Activated CD8-positive, alpha-beta T cell treated with anti-CD3 and anti-CD28 coated beads for 36 hours (primary cell): ENCODE measurements at regions not wholly inside any gene's neighbourhood (a gene's known extent, or its start where the extent isn't known, plus 50 kb on each side); places are given as distances from the start of the nearest gene placed in this dataset.

Source experiments
- ATAC-seq: fragments of 200-7000 bp; cut with Tn5 transposase; one replicate; pipeline ENCODE4 v1.10.0; 2021; ENCODE audit warnings: mild to moderate bottlenecking, moderate library complexity
- CTCF ChIA-PET: fragments of 350-600 bp; sonication (Branson Sonifier 250); formaldehyde crosslinking; loops from one replicate; lab custom pipeline; 2021; ENCODE audit warnings: antibody characterized with exemption; lab: Charles Lee
- POLR2A ChIA-PET: fragments of 350-600 bp; sonication (Branson Sonifier 250); formaldehyde crosslinking; loops from one replicate; lab custom pipeline; 2021; ENCODE audit warnings: antibody characterized with exemption; lab: Charles Lee
- DNase-seq: peaks from one replicate; pipeline ENCODE4 v3.0.0-alpha.2; 2020
- H3K27ac Mint-ChIP-seq: one replicate; pipeline ENCODE4 v1.8.0; 2021; ENCODE audit warnings: mild to moderate bottlenecking, mixed read lengths
- H3K27me3 Mint-ChIP-seq: one replicate; pipeline ENCODE4 v1.8.0; 2021; ENCODE audit warnings: mixed read lengths
- H3K36me3 Mint-ChIP-seq: one replicate; pipeline ENCODE4 v1.8.0; 2021; ENCODE audit warnings: low read depth, mixed read lengths
- H3K4me1 Mint-ChIP-seq: one replicate; pipeline ENCODE4 v1.8.0; 2021; ENCODE audit warnings: low read depth, mixed read lengths
- H3K4me3 Mint-ChIP-seq: one replicate; pipeline ENCODE4 v1.8.0; 2021; ENCODE audit warnings: mild to moderate bottlenecking, moderate library complexity, mixed read lengths
- H3K9me3 Mint-ChIP-seq: one replicate; pipeline ENCODE4 v1.8.0; 2021; ENCODE audit warnings: mixed read lengths
- intact Hi-C: fragments of 100-400 bp; cut with micrococcal nuclease; formaldehyde crosslinking; loops from one replicate; pipeline ENCODE4 v1.10.0; 2022
- TF ChIP-seq, protein P1 (sequence below): fragments of 200-600 bp; IDR thresholded peaks from one replicate; pipeline ENCODE4 v1.8.0; 2022; ENCODE audit warnings: antibody characterized with exemption, mild to moderate bottlenecking

DNA sequence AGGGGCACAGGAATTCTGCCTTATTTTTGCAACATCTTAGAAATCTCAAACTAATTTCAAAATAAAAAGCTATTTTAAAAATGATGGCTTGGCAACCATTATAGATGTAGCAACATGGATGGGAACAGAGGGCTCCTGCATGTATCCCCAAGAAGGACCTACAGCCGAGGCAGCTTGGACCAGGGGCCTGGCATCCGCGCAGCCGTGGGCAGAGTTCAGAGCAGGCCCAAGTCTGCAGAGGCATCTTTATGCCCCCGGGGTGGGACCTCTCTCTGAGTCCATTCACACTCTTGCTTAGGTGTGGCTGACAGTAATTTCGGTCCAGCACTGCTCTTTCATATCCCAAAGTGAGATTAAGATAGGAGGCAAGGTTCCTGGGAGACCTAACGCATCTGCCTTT is 425.8 kb upstream of the MYT1L start:
- Mint-ChIP-seq H3K27ac (no peak overlapping the region), H3K9me3 (peaks cover 13% of the 10 kb centered on the region), H3K4me3 (no peak overlapping the region), H3K4me1 (no peaks in the 10 kb centered on the region), H3K27me3 (no peaks in the 10 kb centered on the region), H3K36me3 (no peaks in the 10 kb centered on the region)
- no peak for DNase-seq
- TF ChIP-seq, protein P1, sequence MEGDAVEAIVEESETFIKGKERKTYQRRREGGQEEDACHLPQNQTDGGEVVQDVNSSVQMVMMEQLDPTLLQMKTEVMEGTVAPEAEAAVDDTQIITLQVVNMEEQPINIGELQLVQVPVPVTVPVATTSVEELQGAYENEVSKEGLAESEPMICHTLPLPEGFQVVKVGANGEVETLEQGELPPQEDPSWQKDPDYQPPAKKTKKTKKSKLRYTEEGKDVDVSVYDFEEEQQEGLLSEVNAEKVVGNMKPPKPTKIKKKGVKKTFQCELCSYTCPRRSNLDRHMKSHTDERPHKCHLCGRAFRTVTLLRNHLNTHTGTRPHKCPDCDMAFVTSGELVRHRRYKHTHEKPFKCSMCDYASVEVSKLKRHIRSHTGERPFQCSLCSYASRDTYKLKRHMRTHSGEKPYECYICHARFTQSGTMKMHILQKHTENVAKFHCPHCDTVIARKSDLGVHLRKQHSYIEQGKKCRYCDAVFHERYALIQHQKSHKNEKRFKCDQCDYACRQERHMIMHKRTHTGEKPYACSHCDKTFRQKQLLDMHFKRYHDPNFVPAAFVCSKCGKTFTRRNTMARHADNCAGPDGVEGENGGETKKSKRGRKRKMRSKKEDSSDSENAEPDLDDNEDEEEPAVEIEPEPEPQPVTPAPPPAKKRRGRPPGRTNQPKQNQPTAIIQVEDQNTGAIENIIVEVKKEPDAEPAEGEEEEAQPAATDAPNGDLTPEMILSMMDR: no peak
- intact Hi-C loops: no loop called here
- CTCF ChIA-PET: no interaction called here
- no peak for ATAC-seq
- POLR2A ChIA-PET: no interaction called here

DNA sequence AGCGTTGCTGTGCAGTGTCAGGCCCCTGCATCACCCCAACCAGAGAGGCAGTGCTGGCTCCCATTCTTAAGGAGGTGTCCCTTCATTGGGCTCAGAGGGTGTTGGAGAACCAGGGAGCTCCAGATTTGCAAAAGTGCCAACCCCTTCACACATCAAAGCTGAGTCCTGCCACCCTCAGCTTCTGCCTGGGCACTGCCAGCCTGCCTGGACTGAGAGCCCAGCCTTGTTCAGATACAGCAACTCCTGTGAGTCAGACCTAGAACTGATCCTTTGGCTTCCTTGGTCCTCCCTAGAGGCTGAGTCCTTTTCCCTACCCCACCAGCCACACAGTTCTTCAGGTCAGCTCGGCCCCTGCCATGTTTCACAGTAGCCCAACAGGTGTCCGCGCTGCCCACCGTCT is 424.9 kb upstream of the MYT1L start:
- ATAC-seq (no peak), DNase-seq (no peak)
- Mint-ChIP-seq H3K27me3 (no peaks in the 10 kb centered on the region), H3K9me3 (peaks cover 13% of the 10 kb centered on the region), H3K27ac (no peak overlapping the region), H3K4me3 (no peak overlapping the region), H3K36me3 (no peaks in the 10 kb centered on the region), H3K4me1 (no peaks in the 10 kb centered on the region)
- ChIA-PET CTCF (no interaction called here), POLR2A (no interaction called here)
- TF ChIP-seq, protein P1: no peak
- intact Hi-C loops: no loop called here

DNA sequence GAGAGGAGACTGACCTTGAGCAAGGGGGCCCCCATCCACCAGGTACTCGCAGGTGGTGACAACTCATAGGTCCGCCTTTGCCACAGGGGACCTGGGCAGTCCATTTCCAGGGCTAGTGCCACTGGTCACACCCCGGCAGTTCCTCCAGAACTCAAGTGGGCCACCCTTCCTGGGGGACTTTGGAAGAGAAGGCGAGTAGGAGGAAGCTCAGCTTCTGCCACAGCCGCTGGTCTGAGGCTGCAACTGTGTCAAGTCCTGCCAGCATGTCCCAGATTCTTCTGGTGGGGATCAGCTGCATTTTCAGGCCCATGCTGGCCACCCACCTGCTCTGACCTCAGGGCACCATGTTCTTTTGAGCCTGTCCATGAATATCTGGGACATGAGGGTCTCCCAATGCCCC is 423.9 kb upstream of the MYT1L start:
- ChIA-PET POLR2A (no interaction called here), CTCF (no interaction called here)
- H3K4me3 Mint-ChIP-seq: no peak overlapping the region
- intact Hi-C loops: no loop called here
- peaks cover 18% of the 10 kb centered on the region for H3K9me3 Mint-ChIP-seq
- no peak for ATAC-seq
- no peak overlapping the region for H3K27ac Mint-ChIP-seq
- H3K4me1 Mint-ChIP-seq: no peaks in the 10 kb centered on the region
- TF ChIP-seq, protein P1: no peak
- no peak for DNase-seq
- H3K27me3 Mint-ChIP-seq: no peaks in the 10 kb centered on the region
- no peaks in the 10 kb centered on the region for H3K36me3 Mint-ChIP-seq

DNA sequence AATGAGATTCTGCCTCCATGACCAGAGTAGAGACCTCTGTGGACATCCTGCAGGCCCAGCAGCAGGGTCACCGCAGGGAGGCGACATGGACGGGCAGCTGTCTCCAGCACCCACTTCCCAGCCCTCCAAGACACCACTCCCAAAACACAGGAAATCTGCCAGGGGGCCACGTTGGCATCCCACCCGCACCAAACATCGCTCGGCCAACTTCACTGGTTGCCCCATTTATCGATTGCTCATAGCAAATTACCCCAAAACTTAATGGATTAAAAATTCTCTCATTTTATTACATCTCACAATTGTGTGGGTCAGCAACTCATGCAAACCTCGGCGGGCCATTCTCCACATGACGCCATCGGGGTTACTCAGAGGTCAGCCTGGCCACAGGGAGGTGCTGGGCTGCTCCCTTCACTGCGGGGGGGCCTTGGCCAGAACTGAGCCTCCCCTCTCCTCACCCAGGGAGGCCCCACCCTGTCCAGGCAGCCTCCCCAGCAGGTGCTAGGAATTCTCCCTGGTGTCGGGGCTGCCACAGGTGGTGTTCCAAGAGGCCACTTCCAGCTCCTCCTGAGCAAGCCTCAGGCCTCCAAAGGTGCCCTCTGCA is 420.7 kb upstream of the MYT1L start:
- no peak for DNase-seq
- no peaks in the 10 kb centered on the region for H3K4me1 Mint-ChIP-seq
- TF ChIP-seq, protein P1: no peak

DNA sequence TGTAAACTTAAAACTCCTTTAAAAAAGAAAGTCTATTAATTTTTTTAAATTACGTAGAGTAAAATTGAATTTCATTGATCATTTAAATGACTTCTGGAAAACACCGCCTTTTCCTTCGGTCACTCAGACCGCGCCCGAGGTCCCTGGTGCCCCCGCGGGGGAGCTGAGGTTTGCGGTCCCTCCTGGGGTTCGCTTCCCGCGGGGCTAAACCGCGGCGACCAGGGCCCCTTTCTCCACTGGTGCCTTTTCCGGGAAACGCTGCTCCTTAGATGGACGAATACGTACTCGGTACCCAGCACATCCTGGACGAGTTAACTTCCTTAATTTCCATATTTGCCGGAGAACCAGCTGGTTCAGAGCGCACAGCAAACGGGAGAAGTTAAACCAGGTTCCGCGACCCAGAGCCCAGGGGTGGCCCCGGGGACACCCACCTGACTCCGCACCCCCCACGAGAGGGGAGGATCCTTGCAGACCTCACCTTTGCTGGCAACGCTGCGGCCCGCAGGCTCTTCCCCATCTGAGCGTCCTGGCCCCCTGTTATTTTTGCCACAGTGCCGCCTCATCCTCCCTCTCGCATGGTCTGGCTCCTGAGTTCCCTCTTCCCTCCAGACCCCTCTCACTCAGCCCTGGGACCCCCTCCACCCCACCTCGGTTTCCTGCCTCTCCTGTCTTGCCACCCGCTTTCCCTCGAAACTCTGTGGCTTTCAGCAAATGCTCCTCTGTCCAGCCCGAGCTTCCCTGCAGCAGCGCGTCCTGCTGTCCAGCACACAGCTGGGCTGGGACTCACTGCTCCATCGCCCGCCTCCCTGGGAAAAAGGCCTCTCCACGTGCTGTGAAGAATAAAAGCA is 420.0 kb upstream of the MYT1L start:
- Mint-ChIP-seq H3K36me3 (no peaks in the 10 kb centered on the region), H3K4me3 (no peak overlapping the region), H3K9me3 (peaks cover 18% of the 10 kb centered on the region), H3K27me3 (no peaks in the 10 kb centered on the region), H3K27ac (no peak overlapping the region), H3K4me1 (no peaks in the 10 kb centered on the region)
- intact Hi-C loops: no loop called here
- CTCF ChIA-PET: no interaction called here
- no peak for DNase-seq
- TF ChIP-seq, protein P1: no peak
- POLR2A ChIA-PET: no interaction called here
- no peak for ATAC-seq

More for the DNA sequence above, 420.7 kb upstream of the MYT1L start:
- H3K36me3 Mint-ChIP-seq: no peaks in the 10 kb centered on the region
- CTCF ChIA-PET: no interaction called here
- H3K4me3 Mint-ChIP-seq: no peak overlapping the region
- ATAC-seq: no peak
- peaks cover 18% of the 10 kb centered on the region for H3K9me3 Mint-ChIP-seq
- intact Hi-C loops: no loop called here
- POLR2A ChIA-PET: no interaction called here
- H3K27ac Mint-ChIP-seq: no peak overlapping the region
- H3K27me3 Mint-ChIP-seq: no peaks in the 10 kb centered on the region
